Cardiac muscle cell (in vitro differentiated cells and primary cell): ENCODE measurements at regions not wholly inside any gene's neighbourhood (a gene's known extent, or its start where the extent isn't known, plus 50 kb on each side); places are given as distances from the start of the nearest gene placed in this dataset.

ENCODE experiments used
- DNase-seq, 2 donors: peaks; one replicate each; pipeline versions ENCODE4 v3.0.0 to v3.0.0-alpha.2; 2010 to 2017; ENCODE audit warnings: low read depth in 1 of 2, low spot score in 1 of 2
- H3K27ac ChIP-seq: fragments of 200-600 bp; sonication (generic); 2 replicates; pipeline ENCODE4 v1.5.1; 2016
- H3K27me3 ChIP-seq: fragments of 200-600 bp; sonication (generic); 2 replicates; pipeline ENCODE4 v1.6.0; 2016; ENCODE audit warnings: control low read depth
- H3K36me3 ChIP-seq: fragments of 200-600 bp; sonication (generic); 2 replicates; pipeline ENCODE4 v1.5.1; 2016; ENCODE audit warnings: control low read depth
- H3K4me1 ChIP-seq: fragments of 200-600 bp; sonication (generic); 2 replicates; pipeline ENCODE4 v1.8.1; 2017; ENCODE audit warnings: low read depth, mild to moderate bottlenecking, mixed run types
- H3K4me3 ChIP-seq: fragments of 200-600 bp; sonication (generic); 2 replicates; pipeline ENCODE4 v1.5.1; 2016; ENCODE audit warnings: mild to moderate bottlenecking
- H3K9me3 ChIP-seq: fragments of 200-600 bp; sonication (generic); 2 replicates; pipeline ENCODE4 v1.5.1; 2017; ENCODE audit warnings: low read depth, mild to moderate bottlenecking, control low read depth
- CTCF ChIP-seq: IDR thresholded peaks from 2 replicates; pipeline ENCODE4 v1.5.1; 2012; ENCODE audit warnings: low read depth, mild to moderate bottlenecking, low read length

- H3K36me3 ChIP-seq = no peaks in the 10 kb centered on the region
- no peaks in the 10 kb centered on the region for H3K9me3 ChIP-seq
- H3K27ac ChIP-seq = no peak overlapping the region
- DNase-seq = no peak
- no peak overlapping the region for H3K4me3 ChIP-seq
- TF ChIP-seq CTCF = no peak
- H3K27me3 ChIP-seq = no peaks in the 10 kb centered on the region
- H3K4me1 ChIP-seq = no peaks in the 10 kb centered on the region
Observed at GRCh38 chr11:104819107-104819506, 79.2 kb downstream of the CASP12 start.

- Histone ChIP-seq H3K36me3 (no peaks in the 10 kb centered on the region), H3K27ac (no peak overlapping the region), H3K9me3 (no peaks in the 10 kb centered on the region), H3K27me3 (no peaks in the 10 kb centered on the region), H3K4me3 (no peak overlapping the region), H3K4me1 (no peaks in the 10 kb centered on the region)
- no peak for TF ChIP-seq CTCF
- peak in 1 of 2 donors; percentile 15 for DNase-seq
Observed at GRCh38 chr11:104817973-104818372, 80.3 kb downstream of the CASP12 start.

- no peaks in the 10 kb centered on the region for H3K4me1 ChIP-seq
- no peak overlapping the region for H3K4me3 ChIP-seq
- no peak for DNase-seq
- no peaks in the 10 kb centered on the region for H3K36me3 ChIP-seq
- H3K9me3 ChIP-seq = no peaks in the 10 kb centered on the region
- H3K27me3 ChIP-seq = no peaks in the 10 kb centered on the region
- no peak for TF ChIP-seq CTCF
- no peak overlapping the region for H3K27ac ChIP-seq
Observed at GRCh38 chr11:104813532-104813931, 84.7 kb downstream of the CASP12 start.

- Histone ChIP-seq H3K27ac (no peak overlapping the region), H3K9me3 (no peaks in the 10 kb centered on the region), H3K27me3 (no peaks in the 10 kb centered on the region), H3K4me1 (no peaks in the 10 kb centered on the region), H3K4me3 (no peak overlapping the region), H3K36me3 (no peaks in the 10 kb centered on the region)
- no peak for DNase-seq
- no peak for TF ChIP-seq CTCF
Observed at GRCh38 chr11:104812103-104812788, 86.0 kb downstream of the CASP12 start.

GRCh38 chr11:104803776-104804175 is 94.5 kb downstream of the CASP12 start:
- Histone ChIP-seq H3K27ac (no peak overlapping the region), H3K27me3 (no peaks in the 10 kb centered on the region), H3K36me3 (no peaks in the 10 kb centered on the region), H3K9me3 (no peaks in the 10 kb centered on the region), H3K4me1 (no peaks in the 10 kb centered on the region), H3K4me3 (no peak overlapping the region)
- no peak for TF ChIP-seq CTCF
- DNase-seq = no peak
